Stomach (tissue), 4 donors: ENCODE measurements at regions not wholly inside any gene's neighbourhood (a gene's known extent, or its start where the extent isn't known, plus 50 kb on each side); places are given as distances from the start of the nearest gene placed in this dataset.

Experiments
- CTCF ChIP-seq, 7 experiments: fragments of 450-650 bp in 4 of 7; fragments of 200-600 bp in 3 of 7; sonication (generic) in 3 of 7; IDR thresholded peaks; one replicate each; pipeline ENCODE4 v1.5.1; 2016 to 2019; ENCODE audit warnings: antibody characterized with exemption in 7 of 7, control low read depth in 2 of 7, mild to moderate bottlenecking in 1 of 7
- EP300 ChIP-seq: sonication (generic); formaldehyde crosslinking; IDR thresholded peaks from one replicate; pipeline ENCODE4 v1.6.1; 2017; ENCODE audit warnings: antibody characterized with exemption

- TF ChIP-seq EP300 (no peak), CTCF (IDR thresholded peaks at IDR 0.05) (no peak)
These were observed 298.8 kb downstream of the FOXL1 start for GRCh38 chr16:86877108-86877507.
